GM12891 (cell line): ENCODE measurements at regions not wholly inside any gene's neighbourhood (a gene's known extent, or its start where the extent isn't known, plus 50 kb on each side); places are given as distances from the start of the nearest gene placed in this dataset.

ENCODE experiments used
- DNase-seq: peaks from one replicate; pipeline ENCODE4 v3.0.0; 2011; ENCODE audit warnings: low spot score; ENCODE audit not compliant: insufficient read length
- FAIRE-seq: peaks from 2 replicates; lab custom pipeline; 2011; peaks lifted over from hg19 to GRCh38; lab: Jason Lieb, UNC
- PAX5 ChIP-seq: IDR thresholded peaks from 2 replicates; pipeline ENCODE4 v1.6.1; 2011; ENCODE audit warnings: low read length, moderate library complexity, mild to moderate bottlenecking; ENCODE audit not compliant: insufficient read depth, severe bottlenecking
- POLR2A ChIP-seq: IDR thresholded peaks from 2 replicates; pipeline ENCODE4 v1.6.1; 2011; ENCODE audit warnings: low read depth, low read length, control low read depth
- POLR2AphosphoS5 ChIP-seq: IDR thresholded peaks from 2 replicates; pipeline ENCODE4 v1.6.1; 2011; ENCODE audit warnings: low read depth, low read length, control low read depth
- POU2F2 ChIP-seq: IDR thresholded peaks from 2 replicates; pipeline ENCODE4 v1.6.1; 2011; ENCODE audit warnings: low read depth, mild to moderate bottlenecking, control low read depth, low read length, moderate library complexity
- SPI1 ChIP-seq: IDR thresholded peaks from 2 replicates; pipeline ENCODE4 v1.6.1; 2011; ENCODE audit warnings: low read depth, low read length, control low read depth
- TAF1 ChIP-seq: IDR thresholded peaks from 2 replicates; pipeline ENCODE4 v1.6.1; 2011; ENCODE audit warnings: low read depth, low read length, control low read depth

- DNase-seq (no peak), FAIRE-seq (no peak)
- TF ChIP-seq TAF1 (no peak), PAX5 (no peak), POLR2AphosphoS5 (no peak), SPI1 (no peak), POU2F2 (no peak), POLR2A (no peak)
These were observed 88.0 kb downstream of the CDC42EP3 start for GRCh38 chr2:37583402-37583801.

DNA sequence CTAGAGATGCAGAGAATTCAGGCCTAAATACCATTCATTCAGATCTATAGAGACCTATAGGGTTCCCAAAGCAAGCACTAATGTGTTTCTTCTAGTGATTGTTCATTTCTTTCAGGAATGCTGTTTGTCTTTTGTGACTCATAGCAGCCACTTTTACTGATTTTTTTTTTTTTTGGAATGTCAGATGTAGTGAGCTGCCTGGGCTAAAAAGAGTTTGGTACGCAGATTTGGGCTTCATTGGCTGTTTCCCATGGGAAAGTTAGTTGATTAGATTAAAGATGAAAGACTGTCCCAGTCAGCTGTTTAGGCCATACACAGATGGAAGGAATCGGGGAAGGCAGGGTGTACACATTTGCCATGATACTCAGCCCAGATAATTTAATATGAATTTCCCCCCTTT, 87.6 kb downstream of the CDC42EP3 start:
- no peak for DNase-seq
- no peak for FAIRE-seq

DNA sequence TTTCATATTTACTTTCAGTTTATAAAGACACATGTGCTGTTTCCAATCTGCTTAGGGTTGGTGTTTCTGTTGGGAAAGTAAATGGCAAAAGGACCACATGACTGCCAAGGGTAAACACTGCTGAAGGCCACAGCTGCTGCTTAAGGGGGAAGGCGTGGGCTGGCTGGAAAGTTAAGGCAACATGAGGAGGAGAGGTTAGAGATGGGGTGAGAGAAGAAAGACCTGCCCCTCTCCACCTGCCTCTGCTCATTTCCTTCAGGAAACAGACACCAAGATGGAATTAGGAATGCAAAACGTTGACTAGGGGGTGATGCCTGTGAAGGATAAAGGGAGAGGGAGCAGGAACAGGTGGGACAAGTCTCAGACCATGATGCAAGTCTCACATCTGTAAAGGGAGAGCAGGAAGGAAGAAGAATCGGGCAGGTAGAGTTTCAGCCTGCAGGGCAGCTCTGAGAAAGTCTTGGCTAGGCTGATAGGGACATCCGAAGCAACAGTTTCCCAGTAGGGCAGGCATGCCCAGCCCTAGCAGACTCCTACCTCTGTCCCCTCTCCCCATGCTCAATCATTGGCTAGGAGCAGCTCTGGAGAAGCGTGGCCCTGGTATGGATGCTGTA, 86.0 kb downstream of the CDC42EP3 start:
- FAIRE-seq (peak; percentile 84), DNase-seq (no peak)
- TF ChIP-seq POLR2AphosphoS5 (peak; percentile 34; the same call in 1 of the 2 replicates), POU2F2 (0 out of 2 replicates have a peak, but pooled peaks have one; percentile 37), PAX5 (no peak), SPI1 (0 out of 2 replicates have a peak, but pooled peaks have one; percentile 1), TAF1 (0 out of 2 replicates have a peak, but pooled peaks have one; percentile 11)

More for the DNA sequence above, 87.6 kb downstream of the CDC42EP3 start:
- TF ChIP-seq POLR2AphosphoS5 = no peak
- no peak for TF ChIP-seq PAX5
- TF ChIP-seq SPI1 = no peak
- no peak for TF ChIP-seq POLR2A
- no peak for TF ChIP-seq POU2F2
- TF ChIP-seq TAF1 = no peak

- no peak for TF ChIP-seq TAF1
- no peak for TF ChIP-seq POU2F2
- TF ChIP-seq POLR2AphosphoS5 = no peak
- TF ChIP-seq POLR2A = no peak
- TF ChIP-seq PAX5 = no peak
- no peak for TF ChIP-seq SPI1
- FAIRE-seq (peak; percentile 83), DNase-seq (no peak)
These were observed 85.3 kb downstream of the CDC42EP3 start for GRCh38 chr2:37585982-37586621.

DNA sequence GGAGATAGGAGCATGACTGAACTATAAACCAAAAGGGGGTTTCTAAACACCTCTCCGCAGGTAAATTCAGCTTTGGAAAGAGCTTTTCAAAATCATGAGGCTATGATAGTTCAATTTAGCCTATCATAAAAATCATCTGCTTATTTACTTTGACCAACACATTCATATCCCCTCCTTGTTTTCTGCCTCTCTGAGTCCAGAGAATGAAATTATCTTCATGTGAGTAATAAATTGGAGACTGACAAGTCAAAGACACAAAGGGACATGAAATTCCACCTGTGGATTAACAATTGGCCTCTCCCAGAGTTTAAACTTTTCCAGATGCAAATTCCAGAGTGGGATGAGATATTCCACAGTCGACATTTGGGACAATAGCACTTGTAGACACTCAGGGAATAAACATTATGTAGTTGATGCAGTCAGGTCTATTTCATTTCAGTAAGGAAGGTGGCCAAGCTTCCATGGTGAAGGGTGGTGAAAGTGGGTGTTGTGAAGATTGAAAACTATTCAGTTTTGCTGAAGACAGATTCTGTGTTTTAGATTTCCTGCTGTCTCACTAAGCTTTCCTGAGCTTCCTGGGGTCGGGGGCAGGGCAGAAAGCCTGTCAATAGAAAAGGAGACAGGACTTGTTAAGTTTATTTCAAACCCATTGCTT, 84.7 kb downstream of the CDC42EP3 start:
- TF ChIP-seq SPI1 (no peak), POU2F2 (no peak), TAF1 (no peak), POLR2AphosphoS5 (no peak), POLR2A (no peak), PAX5 (no peak)
- DNase-seq (no peak), FAIRE-seq (peak; percentile 45)

- no peak for DNase-seq
- no peak for FAIRE-seq
- TF ChIP-seq POLR2AphosphoS5 (no peak), POLR2A (no peak), TAF1 (no peak), SPI1 (no peak), PAX5 (no peak), POU2F2 (no peak)
These were observed 83.6 kb downstream of the CDC42EP3 start for GRCh38 chr2:37587817-37588216.

DNA sequence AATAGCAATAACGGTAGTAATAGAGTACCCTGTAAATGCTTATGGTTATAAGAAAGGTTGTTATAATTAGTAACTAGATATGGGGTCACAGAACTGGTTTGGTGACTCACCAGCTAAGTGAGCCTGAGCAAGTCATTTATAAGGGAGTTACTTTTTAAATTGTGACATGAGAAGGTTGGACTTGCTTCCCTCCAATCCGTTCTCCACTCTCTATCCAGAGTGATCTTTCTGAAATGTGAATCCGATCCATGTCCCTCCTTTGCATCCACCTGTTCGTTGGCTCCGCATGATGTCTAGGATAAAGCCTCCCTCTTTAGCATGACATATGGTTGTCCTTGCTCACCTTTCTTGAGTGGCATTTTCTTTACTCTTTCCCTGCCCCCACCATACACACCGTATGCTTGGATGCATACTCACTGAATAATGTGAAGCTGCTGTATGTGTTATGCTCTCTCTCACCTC, 83.1 kb downstream of the CDC42EP3 start:
- no peak for TF ChIP-seq POLR2AphosphoS5
- no peak for TF ChIP-seq PAX5
- TF ChIP-seq TAF1 = no peak
- no peak for TF ChIP-seq POU2F2
- peak; percentile 79 for FAIRE-seq
- no peak for DNase-seq

GRCh38 chr2:37589298-37589697, 82.1 kb downstream of the CDC42EP3 start:
- DNase-seq = no peak
- TF ChIP-seq POU2F2 (no peak), TAF1 (no peak), POLR2A (no peak), POLR2AphosphoS5 (no peak), PAX5 (no peak), SPI1 (no peak)
- peak; percentile 71 for FAIRE-seq

- DNase-seq (no peak), FAIRE-seq (peak; percentile 45)
- TF ChIP-seq POLR2AphosphoS5 = no peak
These were observed 81.3 kb downstream of the CDC42EP3 start for GRCh38 chr2:37590119-37590571.
